ENCODE measurements at regions not wholly inside any gene's neighbourhood (a gene's known extent, or its start where the extent isn't known, plus 50 kb on each side); places are given as distances from the start of the nearest gene placed in this dataset.

DNA sequence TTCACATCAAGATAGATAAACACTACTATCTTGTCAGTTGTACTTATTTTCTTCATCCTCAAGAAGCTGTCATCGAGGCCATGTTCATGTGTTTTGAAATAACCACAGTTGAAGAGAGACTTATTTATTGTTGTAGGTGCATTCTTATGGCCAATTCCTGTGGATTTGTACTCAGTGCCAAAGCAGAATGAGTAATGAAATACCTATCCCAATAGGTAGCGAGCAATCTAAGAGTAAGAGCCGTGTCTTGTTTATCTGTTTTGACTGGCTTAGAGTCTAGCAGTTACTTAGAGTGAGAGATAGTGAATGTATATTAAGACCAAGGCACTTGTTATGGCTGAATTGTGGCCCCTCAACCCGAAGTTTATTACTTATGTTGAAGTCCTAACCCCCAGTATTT is 631.0 kb upstream of the SPANXN1 start:
- no peaks in the 10 kb centered on the region for H3K27me3 Mint-ChIP-seq (ENCODE audit: low read depth)

More for the DNA sequence above, 631.0 kb upstream of the SPANXN1 start:
- no peaks in the 10 kb centered on the region for H3K27me3 ChIP-seq (ENCODE audit: insufficient read depth, low read length)
- H3K9me3 Mint-ChIP-seq: peaks cover 62% of the 10 kb centered on the region in 2 experiments
- H4K20me1 ChIP-seq (ENCODE audit: control insufficient read depth, insufficient read depth, insufficient read length): no peaks in the 10 kb centered on the region
- no peak overlapping the region for H3K27ac ChIP-seq (ENCODE audit: insufficient read length, low read depth, low read length)
- no peaks in the 10 kb centered on the region for H3K4me1 Mint-ChIP-seq
- WGBS (ENCODE audit: extremely low coverage, insufficient read length, low lambda C conversion rate): no CpG with 5 or more reads among the region's 4 CpGs
- no peaks in the 10 kb centered on the region; a peak in 1 of 7 replicates for H3K36me3 Mint-ChIP-seq (ENCODE audit: insufficient read depth in 1 of 3, low read depth in 3 of 3)
- no peak overlapping the region for H3K18ac ChIP-seq (ENCODE audit: insufficient read length, low read depth, low read length)
- no peak overlapping the region for H3K4ac ChIP-seq (ENCODE audit: low read depth, low read length)
- no peak overlapping the region for H4K8ac ChIP-seq (replicated peaks; ENCODE audit: insufficient read length, low read depth, low read length)
- H3K9ac ChIP-seq (ENCODE audit: extremely low read depth, insufficient read length, low read length): no peak overlapping the region
- peaks cover 22% of the 10 kb centered on the region for H3K9me3 ChIP-seq (ENCODE audit: control insufficient read depth, low read depth, low read length)
- H4K91ac ChIP-seq (ENCODE audit: insufficient read length, low read depth, low read length): no peak overlapping the region
- DNase-seq: no peak
- H3K79me2 ChIP-seq (ENCODE audit: insufficient read depth, low read length): no peaks in the 10 kb centered on the region
- H3K4me1 ChIP-seq (ENCODE audit: insufficient read depth, low read length): no peaks in the 10 kb centered on the region
- no peaks in the 10 kb centered on the region for H3K23me2 ChIP-seq (ENCODE audit: insufficient read length, low read depth, low read length, poor library complexity, severe bottlenecking)
- no peak overlapping the region for H3K4me2 ChIP-seq (ENCODE audit: insufficient read depth, insufficient read length, low read length)
- H3K14ac ChIP-seq (ENCODE audit: insufficient read depth, low read length): no peak overlapping the region
- no peaks in the 10 kb centered on the region for H3K79me1 ChIP-seq (ENCODE audit: insufficient read depth, low read depth, low read length, poor library complexity, severe bottlenecking)
- H3K56ac ChIP-seq (ENCODE audit: insufficient read length, low read depth, low read length): no peak overlapping the region
- no peak overlapping the region for H3K23ac ChIP-seq (ENCODE audit: insufficient read length, low read depth, low read length)
- H2AFZ ChIP-seq (ENCODE audit: low read length): no peak overlapping the region
- H2BK20ac ChIP-seq (ENCODE audit: low read depth, low read length, poor library complexity, severe bottlenecking): no peak overlapping the region
- H2BK5ac ChIP-seq (ENCODE audit: insufficient read length, low read length): no peak overlapping the region
- TF ChIP-seq, protein P1, sequence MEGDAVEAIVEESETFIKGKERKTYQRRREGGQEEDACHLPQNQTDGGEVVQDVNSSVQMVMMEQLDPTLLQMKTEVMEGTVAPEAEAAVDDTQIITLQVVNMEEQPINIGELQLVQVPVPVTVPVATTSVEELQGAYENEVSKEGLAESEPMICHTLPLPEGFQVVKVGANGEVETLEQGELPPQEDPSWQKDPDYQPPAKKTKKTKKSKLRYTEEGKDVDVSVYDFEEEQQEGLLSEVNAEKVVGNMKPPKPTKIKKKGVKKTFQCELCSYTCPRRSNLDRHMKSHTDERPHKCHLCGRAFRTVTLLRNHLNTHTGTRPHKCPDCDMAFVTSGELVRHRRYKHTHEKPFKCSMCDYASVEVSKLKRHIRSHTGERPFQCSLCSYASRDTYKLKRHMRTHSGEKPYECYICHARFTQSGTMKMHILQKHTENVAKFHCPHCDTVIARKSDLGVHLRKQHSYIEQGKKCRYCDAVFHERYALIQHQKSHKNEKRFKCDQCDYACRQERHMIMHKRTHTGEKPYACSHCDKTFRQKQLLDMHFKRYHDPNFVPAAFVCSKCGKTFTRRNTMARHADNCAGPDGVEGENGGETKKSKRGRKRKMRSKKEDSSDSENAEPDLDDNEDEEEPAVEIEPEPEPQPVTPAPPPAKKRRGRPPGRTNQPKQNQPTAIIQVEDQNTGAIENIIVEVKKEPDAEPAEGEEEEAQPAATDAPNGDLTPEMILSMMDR (conservative IDR thresholded peaks at IDR 0.05): no peak
- H3K27ac Mint-ChIP-seq: no peak overlapping the region
- H2BK15ac ChIP-seq (ENCODE audit: low read depth, low read length): no peak overlapping the region
- no peak overlapping the region for H4K5ac ChIP-seq (ENCODE audit: insufficient read length, low read depth, low read length)
- no peak overlapping the region for H3T11ph ChIP-seq (ENCODE audit: low read length)
- H3K4me3 Mint-ChIP-seq: no peak overlapping the region
- no peak overlapping the region for H2BK12ac ChIP-seq (ENCODE audit: insufficient read length, low read depth, low read length)
- H2BK120ac ChIP-seq (ENCODE audit: low read depth, low read length, poor library complexity, severe bottlenecking): no peak overlapping the region
- no peak overlapping the region for H2AK5ac ChIP-seq (ENCODE audit: insufficient read length, low read length)

All from H9 (cell line).